ENCODE measurements at regions not wholly inside any gene's neighbourhood (a gene's known extent, or its start where the extent isn't known, plus 50 kb on each side); places are given as distances from the start of the nearest gene placed in this dataset.

DNA sequence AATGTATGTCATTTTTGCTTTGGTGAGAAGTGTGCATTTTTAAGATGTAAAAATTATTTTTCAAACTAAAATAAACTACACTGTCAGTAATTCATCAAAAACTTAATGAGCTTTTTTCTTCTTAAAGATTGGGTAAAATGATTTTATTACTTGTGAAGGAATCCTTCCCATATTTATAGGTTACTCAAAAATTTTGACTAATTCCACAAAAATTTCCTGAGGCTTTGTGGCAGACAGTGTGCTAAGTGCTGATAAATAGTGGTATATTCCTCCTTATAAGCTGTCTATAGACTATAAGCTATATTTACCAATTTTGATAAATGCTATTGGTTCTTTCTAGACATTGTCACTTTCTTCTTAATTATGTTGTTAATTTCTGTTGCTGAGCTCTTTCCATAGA is 284.5 kb upstream of the SEMA6D start:
- no peak for DNase-seq

DNA sequence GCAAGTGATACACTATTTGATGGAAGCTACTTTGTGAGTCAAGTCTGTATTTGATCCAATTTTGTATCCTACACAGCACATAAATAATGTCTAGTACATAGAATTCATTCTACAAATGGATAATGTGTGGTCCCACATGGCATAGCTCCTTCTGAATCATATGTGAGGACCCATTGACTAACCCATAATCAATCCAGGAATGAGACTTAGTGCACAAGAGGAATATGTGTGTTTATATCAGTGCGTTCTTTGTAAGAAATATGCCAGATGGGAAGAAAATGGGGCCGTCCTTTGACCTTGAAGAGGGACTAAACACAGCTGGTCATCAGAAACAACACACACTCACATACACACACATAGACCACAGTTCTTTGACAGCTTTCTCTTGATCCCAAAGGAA is 282.7 kb upstream of the SEMA6D start:
- no peak for DNase-seq

GRCh38 chr15:47437491-47437890 is 279.8 kb upstream of the SEMA6D start:
- no peak for DNase-seq

- DNase-seq, result no peak
Observed at GRCh38 chr15:47439146-47440111, 277.9 kb upstream of the SEMA6D start.

DNA sequence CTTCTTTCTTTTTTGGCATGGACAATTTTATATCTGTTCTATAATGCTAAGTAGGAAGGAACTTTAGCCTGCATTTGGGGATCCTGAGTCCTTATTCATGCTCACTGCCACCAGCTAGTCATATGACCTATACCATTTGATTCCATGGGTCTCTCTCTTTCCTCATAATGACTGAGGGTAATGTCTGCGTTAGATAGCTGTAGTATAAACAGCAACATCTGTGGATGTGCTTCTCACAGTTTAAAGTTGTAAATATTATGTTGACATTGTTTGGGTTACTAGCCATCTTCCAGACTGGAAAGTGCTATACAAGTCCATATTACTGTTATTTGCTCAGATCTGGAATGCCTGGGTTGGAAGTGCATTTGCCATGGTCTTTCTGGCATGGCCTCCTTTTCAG is 274.9 kb upstream of the SEMA6D start:
- no peak for DNase-seq

DNA sequence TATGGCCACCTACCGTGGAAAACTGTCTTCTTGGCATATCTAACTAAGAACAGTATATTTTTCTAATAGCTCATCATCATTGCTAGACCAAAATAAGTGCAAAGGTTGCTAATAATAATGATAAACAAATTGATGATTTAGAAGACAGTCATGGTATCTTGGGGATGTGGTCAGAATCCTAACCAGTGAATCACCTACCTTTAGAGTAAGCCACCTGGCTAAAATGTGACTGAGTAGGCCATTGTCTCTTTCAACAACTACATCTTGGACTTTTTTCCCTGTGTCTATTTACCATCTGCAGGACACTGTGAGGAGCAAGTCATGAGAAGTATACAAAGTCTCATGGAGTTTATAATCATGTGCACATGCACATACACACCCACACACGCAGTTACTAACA is 273.5 kb upstream of the SEMA6D start:
- DNase-seq, result no peak

GRCh38 chr15:47445723-47446392 is 271.4 kb upstream of the SEMA6D start:
- DNase-seq, result no peak

DNA sequence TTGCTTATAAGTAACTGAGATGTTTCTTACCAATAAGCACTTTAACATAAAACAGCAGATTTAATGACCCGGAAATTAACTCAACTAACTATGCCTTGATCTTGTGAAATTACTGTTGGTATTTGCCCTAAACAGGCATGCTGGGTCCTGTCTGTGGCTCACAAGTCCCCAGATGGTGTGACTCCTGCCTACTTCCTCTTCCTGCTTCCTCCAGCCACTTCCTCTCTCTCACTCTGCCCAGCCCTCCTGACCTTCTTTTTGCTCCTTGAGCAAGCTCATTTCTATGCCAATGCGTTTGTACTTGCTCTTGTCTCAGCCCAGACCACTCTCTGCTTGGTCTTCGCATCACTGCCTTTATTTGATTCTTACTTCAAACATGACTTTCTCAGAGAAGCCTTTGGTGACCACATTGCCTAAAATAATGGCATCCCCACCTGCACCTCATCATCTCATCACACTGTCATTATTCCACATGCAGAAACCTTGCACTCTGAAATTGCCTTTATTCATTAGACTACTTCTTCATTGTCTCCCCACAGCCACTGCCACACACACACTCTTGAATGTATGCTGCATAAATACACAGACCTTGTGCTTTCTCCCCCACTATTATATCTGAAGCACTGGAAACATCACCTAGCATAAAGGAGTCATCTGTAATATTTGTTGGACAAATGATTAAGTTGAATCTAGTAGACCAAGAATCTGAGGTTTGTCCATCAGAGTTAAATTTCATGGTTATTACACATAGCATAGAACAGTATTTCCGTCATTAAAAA is 256.3 kb upstream of the SEMA6D start:
- no peak for DNase-seq

GRCh38 chr15:47461652-47462141 is 255.6 kb upstream of the SEMA6D start:
- no peak for DNase-seq

DNA sequence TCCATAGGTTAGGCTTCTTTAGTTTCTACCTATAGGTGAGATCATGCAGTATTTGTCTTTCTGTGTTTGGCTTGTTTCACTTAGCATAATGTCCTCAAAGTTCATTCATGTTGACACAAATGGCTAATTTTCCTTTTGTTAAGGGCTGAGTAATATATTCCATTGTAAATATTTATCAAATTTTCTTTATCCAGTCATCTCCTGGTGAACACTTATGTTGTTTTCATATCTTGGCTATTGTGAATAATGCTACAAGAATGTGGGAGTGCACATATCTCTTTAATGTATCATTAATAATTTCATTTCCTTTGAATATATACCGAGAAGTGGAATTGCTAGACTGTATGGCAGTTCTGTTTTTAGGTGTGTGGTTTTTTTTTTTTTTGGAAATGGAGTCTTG is 250.9 kb upstream of the SEMA6D start:
- DNase-seq, result no peak

GRCh38 chr15:47470983-47471382 is 246.3 kb upstream of the SEMA6D start:
- no peak for DNase-seq

GRCh38 chr15:47473106-47473725 is 244.1 kb upstream of the SEMA6D start:
- no peak for DNase-seq

DNA sequence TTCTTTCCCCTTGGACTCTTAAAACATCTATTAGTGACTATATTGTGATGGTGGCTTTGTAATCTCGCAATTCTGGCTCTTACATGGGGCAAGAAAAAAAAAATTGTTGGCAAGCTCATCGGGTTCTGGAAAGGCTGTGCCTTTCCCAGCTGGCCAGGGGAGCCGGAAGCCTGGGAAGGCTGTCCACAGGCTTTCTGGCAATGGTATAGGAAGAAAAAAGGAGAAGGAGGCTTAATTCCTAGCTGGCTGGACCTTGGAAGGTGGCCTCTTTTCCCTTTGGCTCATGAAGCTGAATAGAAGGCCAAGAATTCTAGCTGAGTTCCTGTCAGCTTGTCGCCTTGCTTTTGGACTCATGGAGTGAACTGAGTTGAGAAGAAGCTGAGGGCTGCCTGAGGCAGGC is 243.5 kb upstream of the SEMA6D start:
- DNase-seq, result no peak

GRCh38 chr15:47475336-47475735 is 242.0 kb upstream of the SEMA6D start:
- no peak for DNase-seq

DNA sequence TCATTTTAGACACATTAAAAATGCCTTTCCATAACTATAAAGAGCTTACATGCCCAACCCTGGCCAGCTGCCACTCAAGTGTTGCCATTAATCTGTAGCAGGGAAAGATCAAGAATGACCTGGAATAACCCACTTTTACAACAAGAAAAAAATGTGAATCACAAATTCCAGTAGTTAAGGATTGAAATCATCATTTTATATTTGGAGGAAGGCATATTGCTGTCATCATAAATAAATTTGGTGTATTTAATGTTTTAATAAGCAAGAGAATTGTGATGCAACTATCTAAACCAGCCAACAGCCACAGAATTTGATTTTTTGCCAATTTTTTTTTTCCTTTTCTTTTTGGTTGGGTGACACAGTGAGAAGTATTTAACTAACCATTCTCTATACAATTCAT is 240.0 kb upstream of the SEMA6D start:
- DNase-seq, result no peak

DNA sequence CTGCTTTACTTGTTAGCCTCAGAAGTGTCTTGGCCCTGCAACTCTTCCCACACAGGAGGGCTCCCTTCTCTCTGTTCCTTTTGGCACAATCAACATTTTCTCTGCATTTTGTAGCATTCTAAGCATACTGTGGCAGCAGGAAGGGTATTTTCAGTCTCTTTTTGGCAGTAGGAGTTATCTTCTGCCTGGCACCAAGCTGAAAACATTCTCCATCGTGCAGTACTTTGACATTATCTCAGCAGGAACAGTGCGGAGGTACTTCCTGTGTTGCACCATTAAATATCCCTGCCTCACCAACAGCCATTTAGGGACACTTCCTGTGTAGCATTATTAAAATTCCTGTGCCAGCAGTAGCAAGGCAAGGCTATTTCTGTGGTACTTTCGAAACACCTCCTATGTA is 233.2 kb upstream of the SEMA6D start:
- no peak for DNase-seq

DNA sequence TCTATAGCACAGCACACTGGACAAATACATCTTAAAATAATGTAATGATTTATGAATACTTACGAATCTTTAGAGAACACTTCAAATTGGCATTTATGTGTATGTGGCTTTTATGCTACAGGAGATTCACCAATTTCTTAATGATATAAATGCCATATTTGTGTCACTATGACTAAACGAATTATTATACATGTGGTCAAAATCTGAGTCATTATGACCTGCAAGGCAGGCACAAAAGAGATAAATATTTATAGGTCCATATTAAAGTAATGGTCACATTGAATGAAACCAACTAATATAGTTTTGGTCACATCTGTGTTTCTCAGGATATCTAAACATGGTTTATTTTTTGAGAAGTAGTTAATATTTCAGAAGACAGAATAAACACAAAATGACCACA is 232.3 kb upstream of the SEMA6D start:
- DNase-seq, result no peak

DNA sequence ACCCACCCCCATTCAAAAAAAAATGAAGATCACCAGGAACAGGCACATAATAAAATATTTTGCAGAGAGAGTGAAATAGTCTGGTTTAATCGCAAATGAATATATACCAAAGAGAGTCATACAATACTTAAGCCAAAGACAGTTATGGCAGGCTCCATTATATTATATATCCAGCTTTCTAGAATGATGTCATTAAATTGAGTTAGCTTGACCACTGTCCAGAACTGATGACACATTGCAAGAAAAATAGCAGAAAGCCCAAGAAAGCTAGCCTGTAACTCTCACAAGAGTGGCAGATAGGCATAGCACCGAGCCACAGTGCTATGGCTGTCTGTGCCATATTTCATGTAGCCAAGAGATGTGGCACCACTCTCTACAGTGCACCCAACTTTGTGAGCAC is 231.9 kb upstream of the SEMA6D start:
- no peak for DNase-seq

DNA sequence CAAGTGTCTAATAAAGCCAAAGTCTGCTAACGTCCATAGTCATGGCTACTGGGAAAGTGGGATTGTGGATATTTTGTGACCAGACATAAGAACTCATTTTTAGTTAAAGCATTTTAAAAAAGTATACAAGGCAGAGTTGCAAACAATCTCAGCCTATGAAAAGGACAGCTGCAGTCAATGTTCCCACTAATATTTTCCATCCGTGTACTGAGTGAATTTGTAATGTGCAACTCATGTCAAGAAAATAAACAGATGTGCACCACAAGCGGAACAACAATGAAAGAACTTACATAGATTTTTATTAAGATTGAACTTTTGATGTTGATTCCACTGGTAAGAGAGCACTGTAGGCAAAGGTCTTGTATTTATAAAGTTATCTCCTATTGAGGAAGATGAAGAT is 231.3 kb upstream of the SEMA6D start:
- DNase-seq, result no peak

DNA sequence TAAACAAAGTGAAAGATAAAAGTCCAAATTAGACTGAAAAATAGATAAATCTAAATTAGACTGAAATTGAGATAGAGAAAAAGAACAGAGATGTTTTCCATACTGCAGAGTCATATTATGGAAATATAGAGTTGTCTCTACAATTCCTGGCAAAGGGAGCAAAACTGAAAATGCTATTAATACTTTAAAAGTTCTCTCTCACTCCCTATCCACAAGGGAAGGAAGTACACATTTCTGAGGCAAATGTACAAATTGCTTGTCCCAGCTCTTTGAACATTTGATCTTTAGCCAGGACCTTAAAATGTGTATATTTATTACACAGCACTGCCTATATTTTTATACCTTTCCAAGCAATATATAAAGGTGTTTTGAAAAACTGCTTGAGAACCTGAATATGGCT is 225.1 kb upstream of the SEMA6D start:
- no peak for DNase-seq

- DNase-seq, result no peak
Observed at GRCh38 chr15:47493357-47494247, 223.7 kb upstream of the SEMA6D start.
